ENCODE measurements at regions not wholly inside any gene's neighbourhood (a gene's known extent, or its start where the extent isn't known, plus 50 kb on each side); places are given as distances from the start of the nearest gene placed in this dataset.

- TF ChIP-seq, protein P1, sequence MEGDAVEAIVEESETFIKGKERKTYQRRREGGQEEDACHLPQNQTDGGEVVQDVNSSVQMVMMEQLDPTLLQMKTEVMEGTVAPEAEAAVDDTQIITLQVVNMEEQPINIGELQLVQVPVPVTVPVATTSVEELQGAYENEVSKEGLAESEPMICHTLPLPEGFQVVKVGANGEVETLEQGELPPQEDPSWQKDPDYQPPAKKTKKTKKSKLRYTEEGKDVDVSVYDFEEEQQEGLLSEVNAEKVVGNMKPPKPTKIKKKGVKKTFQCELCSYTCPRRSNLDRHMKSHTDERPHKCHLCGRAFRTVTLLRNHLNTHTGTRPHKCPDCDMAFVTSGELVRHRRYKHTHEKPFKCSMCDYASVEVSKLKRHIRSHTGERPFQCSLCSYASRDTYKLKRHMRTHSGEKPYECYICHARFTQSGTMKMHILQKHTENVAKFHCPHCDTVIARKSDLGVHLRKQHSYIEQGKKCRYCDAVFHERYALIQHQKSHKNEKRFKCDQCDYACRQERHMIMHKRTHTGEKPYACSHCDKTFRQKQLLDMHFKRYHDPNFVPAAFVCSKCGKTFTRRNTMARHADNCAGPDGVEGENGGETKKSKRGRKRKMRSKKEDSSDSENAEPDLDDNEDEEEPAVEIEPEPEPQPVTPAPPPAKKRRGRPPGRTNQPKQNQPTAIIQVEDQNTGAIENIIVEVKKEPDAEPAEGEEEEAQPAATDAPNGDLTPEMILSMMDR (IDR thresholded peaks at IDR 0.05; ENCODE audit: insufficient read depth, low read depth, low read length), result no peak
- no peak for TF ChIP-seq EZH2 (IDR thresholded peaks at IDR 0.05; ENCODE audit: insufficient read depth, low read length)
Measured at GRCh38 chr1:50275566-50275965, 147.7 kb downstream of the DMRTA2 start.

All from astrocyte (in vitro differentiated cells and primary cell).